ENCODE measurements at regions not wholly inside any gene's neighbourhood (a gene's known extent, or its start where the extent isn't known, plus 50 kb on each side); places are given as distances from the start of the nearest gene placed in this dataset.

DNA sequence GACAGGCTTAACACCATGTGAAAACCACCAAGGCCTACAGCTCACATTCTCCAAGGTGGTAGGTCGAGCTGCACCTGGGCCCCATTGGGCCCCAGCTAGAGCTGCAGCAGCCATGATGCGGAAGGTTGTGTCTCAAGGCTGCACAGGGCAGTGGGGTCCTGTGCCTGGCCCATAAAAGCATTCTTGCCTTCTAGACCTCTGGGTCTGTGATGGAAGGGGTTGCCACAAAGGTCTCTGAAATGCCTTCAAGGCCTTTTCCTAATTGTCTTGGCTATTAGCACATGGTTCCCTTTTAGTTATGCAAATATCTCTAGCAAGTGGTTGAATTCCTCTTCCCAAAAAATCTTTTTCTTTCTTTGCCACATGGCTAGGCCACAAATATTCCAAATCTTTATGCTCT, 52.5 kb upstream of the C11orf58 start:
- no peak for DNase-seq (ENCODE audit: low spot score)

- DNase-seq (ENCODE audit: low spot score) = no peak
Observed at GRCh38 chr11:16678466-16679116, 59.9 kb upstream of the C11orf58 start.

DNA sequence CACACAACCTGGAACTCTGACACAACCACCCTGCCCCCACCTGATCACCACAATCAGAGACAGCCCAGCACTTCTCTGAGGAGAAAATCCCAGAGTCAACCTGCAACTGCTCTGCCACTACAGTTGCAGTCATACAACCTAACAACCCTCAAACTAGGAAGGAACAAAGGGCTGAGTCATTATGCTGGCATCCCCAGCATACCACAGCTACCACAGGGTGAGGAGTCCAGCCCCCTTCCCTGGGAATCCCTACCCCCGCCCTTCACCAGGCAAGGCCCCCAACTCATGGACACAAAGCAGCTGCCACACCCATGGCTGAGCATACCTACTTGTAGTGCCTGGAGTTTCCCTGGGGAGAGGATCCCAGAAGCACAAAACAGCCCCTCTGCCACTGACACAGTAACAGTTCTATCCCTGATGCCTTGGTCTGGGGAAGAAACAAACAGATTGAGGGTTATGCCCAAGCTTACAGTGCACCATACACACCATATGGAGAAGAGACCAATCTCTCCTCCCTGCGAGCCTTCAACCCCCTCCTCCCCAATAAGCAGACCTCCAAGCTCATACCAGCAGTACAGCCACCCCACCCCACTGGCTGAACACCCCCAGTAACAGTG, 68.5 kb upstream of the C11orf58 start:
- DNase-seq (ENCODE audit: low spot score) = no peak

DNA sequence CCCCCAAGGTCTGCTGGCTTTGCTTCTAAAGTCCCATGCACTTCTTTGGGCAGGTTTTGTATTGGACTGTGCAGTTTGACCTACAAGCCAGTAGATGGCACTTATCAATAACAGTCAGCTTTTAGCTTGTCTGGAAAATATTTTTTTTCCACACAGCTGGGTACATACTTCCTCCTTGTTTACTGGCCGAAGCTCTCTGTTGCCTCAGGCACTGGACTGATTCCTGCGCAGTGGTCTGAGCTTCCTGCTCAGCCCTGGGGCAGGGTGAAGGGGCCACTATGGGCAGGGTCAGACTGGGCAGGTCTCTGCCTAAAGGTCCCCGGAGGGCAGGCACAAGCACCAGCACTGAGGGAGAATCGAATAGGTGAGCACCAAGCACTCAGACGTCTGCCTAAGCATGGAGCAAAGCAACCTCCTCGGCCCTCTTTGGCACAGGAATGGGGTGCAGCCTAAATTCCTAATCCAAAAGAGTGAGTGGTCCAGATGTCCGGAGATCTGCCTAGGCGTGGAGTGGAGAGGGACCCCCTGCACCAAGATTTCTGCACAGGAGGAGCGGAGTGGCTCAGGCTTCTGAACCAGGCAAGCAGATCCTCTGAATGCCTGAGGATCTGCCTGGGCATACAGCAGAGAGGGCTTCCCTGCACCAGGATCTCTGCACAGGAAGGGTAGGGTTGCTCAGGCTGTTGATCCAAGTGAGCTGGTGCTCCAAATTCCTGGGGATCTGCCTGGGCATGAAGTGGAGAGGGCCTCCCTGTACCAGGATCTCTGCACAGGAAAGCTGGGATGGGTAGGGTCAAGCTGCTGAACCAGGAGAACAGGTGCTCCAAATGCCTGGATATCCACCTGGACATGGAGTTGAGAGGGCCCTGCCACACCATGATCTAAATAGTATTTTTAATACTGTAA, 105.9 kb upstream of the C11orf58 start:
- no peak for DNase-seq (ENCODE audit: low spot score)

DNA sequence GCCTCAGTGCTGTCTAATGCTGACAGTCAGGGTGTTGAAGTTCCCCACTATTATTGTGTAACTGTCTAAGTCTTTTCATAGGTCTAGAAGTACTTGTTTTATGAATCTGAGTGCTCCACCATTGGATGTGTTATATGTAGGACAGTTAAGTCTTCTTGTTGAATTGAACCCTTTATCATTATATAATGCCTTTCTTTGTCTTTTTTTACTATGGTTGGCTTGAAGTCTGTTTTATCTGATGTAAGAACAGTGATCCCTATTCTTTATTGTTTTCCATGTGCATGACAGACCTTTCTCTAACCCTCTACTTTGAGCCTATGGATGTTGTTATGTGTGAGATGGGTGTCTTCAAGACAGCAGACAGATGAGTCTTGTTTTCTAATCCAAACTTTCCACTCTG, 107.8 kb upstream of the C11orf58 start:
- DNase-seq (ENCODE audit: low spot score) = no peak

- no peak for DNase-seq (ENCODE audit: low spot score)
Observed at GRCh38 chr11:16618431-16618830, 120.0 kb upstream of the C11orf58 start.

- no peak for DNase-seq (ENCODE audit: low spot score)
Observed at GRCh38 chr11:16615480-16615879, 123.0 kb upstream of the C11orf58 start.

GRCh38 chr11:16613512-16614381, 124.7 kb upstream of the C11orf58 start:
- DNase-seq (ENCODE audit: low spot score) = peak; percentile 84

DNA sequence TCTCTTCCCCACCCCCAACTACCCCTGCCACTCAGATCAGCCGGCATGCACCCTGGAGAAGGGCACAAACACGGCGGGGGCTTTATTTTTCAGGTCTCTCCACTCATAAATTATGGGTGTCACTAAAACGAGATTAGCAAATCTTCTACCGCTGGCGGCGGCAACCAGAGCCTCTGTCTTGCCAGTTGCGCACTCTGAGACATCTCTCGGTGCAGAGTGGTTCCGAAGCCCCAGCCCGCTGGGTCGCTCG, 125.3 kb upstream of the C11orf58 start:
- DNase-seq (ENCODE audit: low spot score) = no peak

GRCh38 chr11:16612566-16613261, 125.7 kb upstream of the C11orf58 start:
- no peak for DNase-seq (ENCODE audit: low spot score)

DNA sequence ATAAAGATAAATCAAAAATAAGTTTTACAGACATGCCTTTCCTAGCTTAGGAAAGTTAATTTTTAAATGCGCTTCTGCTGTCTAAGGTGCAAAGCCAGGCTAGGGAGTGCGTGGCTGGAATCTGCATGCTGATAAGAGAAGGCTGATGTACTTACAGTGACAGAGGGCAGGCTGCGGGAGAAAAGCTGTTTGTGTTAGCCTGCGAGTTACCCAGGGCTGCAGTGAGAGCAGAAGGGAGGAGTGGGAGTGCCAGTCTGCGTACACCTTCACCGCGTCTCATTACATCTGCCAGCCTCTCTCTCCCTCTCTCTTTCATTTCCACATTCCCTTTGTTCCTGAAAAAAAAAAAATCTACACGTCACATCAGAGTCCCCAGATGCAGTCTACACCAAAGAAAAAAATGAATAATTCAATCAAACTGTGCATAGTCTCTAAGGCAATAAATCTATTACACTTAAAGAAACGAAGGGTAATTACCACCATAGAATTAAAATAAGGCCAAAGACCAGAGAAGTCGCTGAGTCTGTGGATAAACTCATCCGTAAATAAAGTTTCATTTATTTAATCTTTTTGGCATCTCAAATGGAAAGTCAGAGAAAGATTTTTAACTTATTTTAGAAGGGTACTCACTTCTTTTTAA, 126.4 kb upstream of the C11orf58 start:
- DNase-seq (ENCODE audit: low spot score) = no peak

GRCh38 chr11:16611401-16611921, 127.0 kb upstream of the C11orf58 start:
- no peak for DNase-seq (ENCODE audit: low spot score)

- DNase-seq (ENCODE audit: low spot score) = no peak
Observed at GRCh38 chr11:16610738-16611388, 127.6 kb upstream of the C11orf58 start.

GRCh38 chr11:16610213-16610737, 128.2 kb upstream of the C11orf58 start:
- no peak for DNase-seq (ENCODE audit: low spot score)

GRCh38 chr11:16609769-16610168, 128.7 kb upstream of the C11orf58 start:
- DNase-seq (ENCODE audit: low spot score) = no peak

DNA sequence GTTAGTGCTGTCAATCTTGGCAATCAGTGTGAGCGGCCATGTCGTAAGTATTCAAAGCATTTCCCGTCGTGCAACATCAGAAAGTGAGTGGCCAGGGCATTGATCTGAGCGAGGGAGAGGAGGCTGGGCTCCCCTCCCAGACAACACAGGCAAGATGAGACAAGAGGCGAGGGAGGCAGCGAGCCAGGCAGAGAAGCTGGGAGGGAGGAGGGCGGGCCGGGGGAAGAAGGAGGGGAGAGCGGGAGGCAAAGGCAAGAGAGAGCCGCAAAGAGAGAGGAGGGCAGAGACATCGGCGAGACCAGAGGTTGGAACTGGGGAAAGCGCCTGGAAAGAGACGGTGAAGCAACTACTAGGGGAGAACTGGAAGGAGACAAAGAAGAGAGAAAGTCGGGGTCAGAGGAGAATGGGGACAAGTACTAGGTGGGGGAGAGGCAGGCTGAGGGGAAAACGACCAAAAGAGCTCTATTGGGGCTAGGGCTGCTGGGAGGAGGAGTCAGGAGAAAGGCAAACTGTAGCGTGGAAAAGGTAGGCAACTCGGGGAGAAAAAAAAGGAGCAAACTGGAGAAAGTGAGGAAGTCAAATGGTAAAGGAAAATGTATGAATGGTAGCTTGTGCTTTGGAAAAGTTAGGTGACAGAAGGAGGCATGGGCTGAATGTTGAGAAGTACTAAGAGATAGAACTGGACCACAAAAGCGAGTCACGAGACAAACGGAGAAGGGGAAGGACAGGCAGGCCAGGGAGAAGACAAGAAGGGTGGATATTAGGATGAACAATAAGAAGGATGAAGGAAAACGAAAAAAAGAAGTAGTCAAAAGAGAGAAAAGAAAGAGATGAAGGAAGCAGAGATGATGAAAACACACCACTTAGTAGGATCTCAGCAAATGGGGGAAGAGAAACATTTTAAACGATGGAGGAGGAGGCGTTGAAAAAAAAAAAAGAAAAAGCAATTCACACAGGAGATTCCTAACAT, 130.5 kb upstream of the C11orf58 start:
- DNase-seq (ENCODE audit: low spot score) = no peak

GRCh38 chr11:16606784-16607674, 131.4 kb upstream of the C11orf58 start:
- DNase-seq (ENCODE audit: low spot score) = no peak
